A673 (cell line): ENCODE measurements at regions not wholly inside any gene's neighbourhood (a gene's known extent, or its start where the extent isn't known, plus 50 kb on each side); places are given as distances from the start of the nearest gene placed in this dataset.

Experiments used
- BruUV-seq: library from RNA; stranded (reverse); fragments of 400-500 nt; replicated peaks from 2 replicates; lab custom pipeline; 2021; lab: Mats Ljungman, UMichigan
- CTCF ChIA-PET: fragments of 300-600 bp; sonication (Branson Sonifier 250); formaldehyde crosslinking; loops from one replicate; lab custom pipeline; 2022; ENCODE audit warnings: antibody characterized with exemption; lab: Charles Lee
- POLR2A ChIA-PET: fragments of 300-600 bp; sonication (Branson Sonifier 250); formaldehyde crosslinking; loops from one replicate; lab custom pipeline; 2022; ENCODE audit warnings: antibody characterized with exemption; ENCODE audit not compliant: low non-redundant PET; lab: Charles Lee
- DNase-seq: peaks from one replicate; pipeline ENCODE4 v3.0.0-alpha.2; 2015; ENCODE audit warnings: low spot score
- H3K27ac ChIP-seq: fragments of 200-600 bp; sonication (generic); 2 replicates; pipeline ENCODE4 v1.5.1; 2016; ENCODE audit warnings: mixed run types, low read depth, mild to moderate bottlenecking, mixed read lengths, antibody characterized with exemption, low read length; ENCODE audit not compliant: poor library complexity, severe bottlenecking
- H3K27me3 ChIP-seq: fragments of 200-600 bp; sonication (generic); replicated peaks from 2 replicates; pipeline ENCODE4 v1.6.1; 2017; ENCODE audit warnings: mixed run types, low read depth, mild to moderate bottlenecking, mixed read lengths, antibody characterized with exemption, low read length; ENCODE audit not compliant: insufficient read depth, poor library complexity
- H3K36me3 ChIP-seq: fragments of 200-600 bp; sonication (generic); 2 replicates; pipeline ENCODE4 v1.6.1; 2016; ENCODE audit warnings: mixed run types, mild to moderate bottlenecking, mixed read lengths, antibody characterized with exemption, low read length; ENCODE audit not compliant: insufficient read depth, poor library complexity, severe bottlenecking
- H3K4me1 ChIP-seq: fragments of 200-600 bp; sonication (generic); 2 replicates; pipeline ENCODE4 v1.6.1; 2017; ENCODE audit warnings: mixed run types, mild to moderate bottlenecking, mixed read lengths, antibody characterized with exemption, low read length; ENCODE audit not compliant: insufficient read depth, poor library complexity, severe bottlenecking
- H3K4me3 ChIP-seq: fragments of 200-600 bp; sonication (generic); 2 replicates; pipeline ENCODE4 v1.5.1; 2016; ENCODE audit warnings: low read depth, mixed run types, mild to moderate bottlenecking, mixed read lengths, low read length; ENCODE audit not compliant: poor library complexity, severe bottlenecking
- H3K9me3 ChIP-seq: fragments of 200-600 bp; sonication (generic); 2 replicates; pipeline ENCODE4 v1.6.1; 2016; ENCODE audit warnings: mixed run types, low read depth, mild to moderate bottlenecking, mixed read lengths, antibody characterized with exemption, low read length; ENCODE audit not compliant: poor library complexity, severe bottlenecking
- CTCF ChIP-seq: fragments of 300-800, 200-600 bp; sonication (generic); conservative IDR thresholded peaks from 2 replicates; pipeline ENCODE4 v1.5.1; 2017; ENCODE audit warnings: low read depth, mild to moderate bottlenecking, antibody characterized with exemption, low read length, moderate library complexity, mixed read lengths
- EZH2 ChIP-seq: fragments of 200-600 bp; sonication (generic); IDR thresholded peaks from 2 replicates; pipeline ENCODE4 v1.6.1; 2017; ENCODE audit warnings: borderline replicate concordance, low read depth, mild to moderate bottlenecking, mixed read lengths, antibody characterized with exemption, low read length; ENCODE audit not compliant: poor library complexity, severe bottlenecking
- intact Hi-C: fragments of 100-400 bp; cut with micrococcal nuclease; formaldehyde crosslinking; loops from one replicate; pipeline ENCODE4 v1.10.0; 2022; ENCODE audit not compliant: unreplicated experiment

- no peak overlapping the region for H3K27ac ChIP-seq
- POLR2A ChIA-PET, result no interaction called here
- H3K4me3 ChIP-seq, result no peak overlapping the region
- no peaks in the 10 kb centered on the region for H3K36me3 ChIP-seq
- CTCF ChIA-PET, result no interaction called here
- no TSS peak for BruUV-seq
- H3K4me1 ChIP-seq, result peaks cover 13% of the 10 kb centered on the region
- intact Hi-C loops, result no loop called here
- no peaks in the 10 kb centered on the region for H3K27me3 ChIP-seq
- no peak for TF ChIP-seq EZH2
- DNase-seq, result no peak
- H3K9me3 ChIP-seq, result no peaks in the 10 kb centered on the region
Measured at GRCh38 chr1:38452246-38452645, 405.7 kb upstream of the POU3F1 start.

DNA sequence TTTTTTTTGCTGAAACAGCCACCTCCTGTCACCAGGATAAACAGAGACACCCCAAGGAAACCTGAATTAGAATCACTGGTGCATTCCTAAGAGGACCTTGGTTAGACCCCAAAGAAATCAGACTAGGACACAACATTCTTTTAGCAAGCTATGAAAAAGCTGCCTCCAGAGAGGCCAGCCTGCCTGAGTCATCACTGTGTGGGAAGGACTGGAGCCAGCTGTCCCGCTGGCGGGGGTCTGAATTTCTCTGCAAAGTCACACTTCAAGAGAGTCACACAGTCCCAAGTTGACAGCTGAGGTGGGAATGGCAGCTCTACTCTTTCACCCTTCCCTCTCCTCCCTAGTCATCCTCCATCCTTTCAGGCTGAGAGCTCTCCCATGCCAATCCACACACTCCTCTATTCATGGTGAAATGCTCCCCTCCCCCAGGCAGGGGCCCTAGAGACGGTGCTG is 405.0 kb upstream of the POU3F1 start:
- POLR2A ChIA-PET, result interaction anchor here (0.7 kb wide), 1 partner anchor 9 kb away, joined by 3 read pairs; no protein-coding TSS in a partner anchor
- BruUV-seq, result no TSS peak
- DNase-seq, result peak; percentile 80
- H3K4me1 ChIP-seq, result peaks cover 13% of the 10 kb centered on the region
- CTCF ChIA-PET, result interaction anchor here (0.7 kb wide), 2 partner anchors 210 to 245 kb away, joined by 4 to 9 read pairs; no protein-coding TSS in a partner anchor
- intact Hi-C loops, result no loop called here
- no peaks in the 10 kb centered on the region for H3K27me3 ChIP-seq
- H3K27ac ChIP-seq, result no peak overlapping the region
- TF ChIP-seq EZH2, result no peak
- no peak for TF ChIP-seq CTCF
- H3K9me3 ChIP-seq, result no peaks in the 10 kb centered on the region
- no peak overlapping the region for H3K4me3 ChIP-seq
- H3K36me3 ChIP-seq, result no peaks in the 10 kb centered on the region

- Histone ChIP-seq H3K4me3 (no peak overlapping the region), H3K4me1 (peaks cover 13% of the 10 kb centered on the region), H3K36me3 (no peaks in the 10 kb centered on the region), H3K27me3 (no peaks in the 10 kb centered on the region), H3K27ac (no peak overlapping the region), H3K9me3 (no peaks in the 10 kb centered on the region)
- BruUV-seq, result no TSS peak
- ChIA-PET POLR2A (no interaction called here), CTCF (no interaction called here)
- no peak for TF ChIP-seq CTCF
- TF ChIP-seq EZH2, result no peak
- intact Hi-C loops, result no loop called here
- DNase-seq, result no peak
Measured at GRCh38 chr1:38448893-38449292, 402.3 kb upstream of the POU3F1 start.

DNA sequence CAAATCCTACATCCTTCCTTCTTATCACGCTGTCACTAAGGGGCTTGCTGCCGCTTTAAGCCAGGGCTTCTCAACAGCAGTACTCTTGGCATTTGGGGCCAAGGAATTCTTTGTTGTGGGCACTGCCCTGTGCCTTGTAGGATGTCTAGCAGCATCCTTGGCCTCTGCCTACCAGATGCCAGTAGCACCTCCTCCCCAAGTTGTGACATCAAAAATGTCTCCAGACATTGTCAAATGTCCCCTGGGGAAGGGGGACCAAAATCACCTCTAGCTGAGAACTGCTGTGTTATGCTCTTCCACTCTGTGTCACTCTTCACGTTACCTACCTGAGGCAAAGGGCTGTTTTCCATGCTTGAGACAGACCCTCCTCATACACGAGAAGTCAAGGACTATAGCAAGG is 400.3 kb upstream of the POU3F1 start:
- peaks cover 10% of the 10 kb centered on the region for H3K4me1 ChIP-seq
- H3K27ac ChIP-seq, result no peak overlapping the region

More for the DNA sequence above, 400.3 kb upstream of the POU3F1 start:
- TF ChIP-seq EZH2, result no peak
- Histone ChIP-seq H3K4me3 (no peak overlapping the region), H3K36me3 (no peaks in the 10 kb centered on the region), H3K27me3 (no peaks in the 10 kb centered on the region), H3K9me3 (no peaks in the 10 kb centered on the region)
- DNase-seq, result no peak
- intact Hi-C loops, result no loop called here
- ChIA-PET POLR2A (no interaction called here), CTCF (no interaction called here)
- no TSS peak for BruUV-seq
